ENCODE measurements at regions not wholly inside any gene's neighbourhood (a gene's known extent, or its start where the extent isn't known, plus 50 kb on each side); places are given as distances from the start of the nearest gene placed in this dataset.

GRCh38 chr2:62426154-62426912 is 79.7 kb downstream of the TMEM17 start:
- H3K27ac ChIP-seq (ENCODE audit: low read depth in 1 of 2, low read length in 2 of 2): no peak overlapping the region
- no peaks in the 10 kb centered on the region for H4K20me1 ChIP-seq (ENCODE audit: insufficient read depth, low read length)
- WGBS (ENCODE audit: insufficient coverage): 95% methylated on average over 16 of the region's 17 CpGs
- H3K9me3 ChIP-seq (replicated peaks in 1 of 2; ENCODE audit: control insufficient read depth in 1 of 2, insufficient read depth in 1 of 2, low read length in 2 of 2): no peaks in the 10 kb centered on the region
- H3K4me2 ChIP-seq (replicated peaks; ENCODE audit: extremely low read depth, low read length, poor library complexity, severe bottlenecking): no peak overlapping the region
- intact Hi-C loops (cut with micrococcal nuclease): no loop called here
- no peaks in the 10 kb centered on the region for H3K79me2 ChIP-seq (ENCODE audit: insufficient read depth, low read length)
- Mint-ChIP-seq H3K36me3 (no peaks in the 10 kb centered on the region), H3K27me3 (ENCODE audit: low read depth in 3 of 3) (peaks cover 0 to 4% (median 0%) of the 10 kb centered on the region in 3 donors), H3K4me1 (peaks cover 2% of the 10 kb centered on the region), H3K4me3 (no peak overlapping the region), H3K27ac (no peak overlapping the region), H3K9me3 (peaks cover 0 to 5% (median 0%) of the 10 kb centered on the region in 7 donors)
- H3K36me3 ChIP-seq (replicated peaks in 1 of 2; ENCODE audit: control insufficient read depth in 1 of 2, insufficient read depth in 2 of 2, low read length in 2 of 2): no peaks in the 10 kb centered on the region
- H3K9ac ChIP-seq (ENCODE audit: insufficient read depth, low read length, poor library complexity, severe bottlenecking): no peak overlapping the region
- no peak for TF ChIP-seq CTCF (IDR thresholded peaks at IDR 0.05)
- H2AFZ ChIP-seq (ENCODE audit: insufficient read depth, low read depth, low read length, poor library complexity, severe bottlenecking): no peak overlapping the region
- H3K4me3 ChIP-seq (replicated peaks in 1 of 3; ENCODE audit: low read depth in 2 of 3, low read length in 3 of 3): no peak overlapping the region
- no peaks in the 10 kb centered on the region for H3K27me3 ChIP-seq (ENCODE audit: control insufficient read depth in 2 of 2, insufficient read depth in 2 of 2, low read length in 2 of 2)
- H3K4me1 ChIP-seq (ENCODE audit: control insufficient read depth in 1 of 2, insufficient read depth in 2 of 2, low read length in 2 of 2): no peaks in the 10 kb centered on the region
- DNase-seq: no peak

- no peak overlapping the region for H3K27ac ChIP-seq (ENCODE audit: low read depth in 1 of 2, low read length in 2 of 2)
- no peaks in the 10 kb centered on the region for H3K36me3 Mint-ChIP-seq
- peaks cover 2% of the 10 kb centered on the region for H3K4me1 Mint-ChIP-seq
- 91% methylated on average over 3 of the region's 5 CpGs for WGBS (ENCODE audit: insufficient coverage)
- H3K4me1 ChIP-seq (ENCODE audit: control insufficient read depth in 1 of 2, insufficient read depth in 2 of 2, low read length in 2 of 2): no peaks in the 10 kb centered on the region
- H3K9me3 ChIP-seq (replicated peaks in 1 of 2; ENCODE audit: control insufficient read depth in 1 of 2, insufficient read depth in 1 of 2, low read length in 2 of 2): no peaks in the 10 kb centered on the region
- DNase-seq: no peak
- no peak overlapping the region for H3K4me3 ChIP-seq (replicated peaks in 1 of 3; ENCODE audit: low read depth in 2 of 3, low read length in 3 of 3)
- no peaks in the 10 kb centered on the region for H4K20me1 ChIP-seq (ENCODE audit: insufficient read depth, low read length)
- no peak overlapping the region for H2AFZ ChIP-seq (ENCODE audit: insufficient read depth, low read depth, low read length, poor library complexity, severe bottlenecking)
- no peak overlapping the region for H3K9ac ChIP-seq (ENCODE audit: insufficient read depth, low read length, poor library complexity, severe bottlenecking)
- H3K79me2 ChIP-seq (ENCODE audit: insufficient read depth, low read length): no peaks in the 10 kb centered on the region
- TF ChIP-seq CTCF (IDR thresholded peaks at IDR 0.05): no peak
- H3K36me3 ChIP-seq (replicated peaks in 1 of 2; ENCODE audit: control insufficient read depth in 1 of 2, insufficient read depth in 2 of 2, low read length in 2 of 2): no peaks in the 10 kb centered on the region
- H3K27me3 Mint-ChIP-seq (ENCODE audit: low read depth in 3 of 3): peaks cover 0 to 2% (median 0%) of the 10 kb centered on the region in 3 donors
- no peak overlapping the region for H3K4me3 Mint-ChIP-seq
- intact Hi-C loops (cut with micrococcal nuclease): no loop called here
- H3K27me3 ChIP-seq (ENCODE audit: control insufficient read depth in 2 of 2, insufficient read depth in 2 of 2, low read length in 2 of 2): no peaks in the 10 kb centered on the region
- no peak overlapping the region for H3K4me2 ChIP-seq (replicated peaks; ENCODE audit: extremely low read depth, low read length, poor library complexity, severe bottlenecking)
- H3K9me3 Mint-ChIP-seq: peaks cover 0 to 5% (median 0%) of the 10 kb centered on the region in 7 donors
- H3K27ac Mint-ChIP-seq: no peak overlapping the region
Measured at GRCh38 chr2:62425684-62426083, 80.3 kb downstream of the TMEM17 start.

Data from CD14-positive monocyte (primary cell).